ENCODE measurements at regions not wholly inside any gene's neighbourhood (a gene's known extent, or its start where the extent isn't known, plus 50 kb on each side); places are given as distances from the start of the nearest gene placed in this dataset.

DNA sequence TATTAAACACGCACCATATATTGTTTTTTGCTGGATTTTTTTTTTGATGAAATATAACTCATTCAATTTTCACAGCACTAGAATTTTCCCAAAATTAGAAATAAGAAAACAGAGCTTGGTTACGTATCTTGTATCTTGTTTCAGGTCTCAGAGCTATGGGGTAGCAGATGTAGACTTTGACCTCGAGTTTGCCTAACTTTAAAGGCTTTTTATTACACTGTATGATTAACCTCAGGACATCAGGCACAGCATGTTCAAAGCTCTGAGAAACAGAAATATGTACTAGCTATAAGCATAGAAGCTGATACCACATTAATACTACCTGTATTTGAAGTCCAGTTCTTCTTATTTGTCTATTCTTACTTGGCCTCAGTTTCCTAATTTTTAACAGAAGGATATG lies 171.9 kb upstream of the KITLG start:
- TF ChIP-seq, protein P1, sequence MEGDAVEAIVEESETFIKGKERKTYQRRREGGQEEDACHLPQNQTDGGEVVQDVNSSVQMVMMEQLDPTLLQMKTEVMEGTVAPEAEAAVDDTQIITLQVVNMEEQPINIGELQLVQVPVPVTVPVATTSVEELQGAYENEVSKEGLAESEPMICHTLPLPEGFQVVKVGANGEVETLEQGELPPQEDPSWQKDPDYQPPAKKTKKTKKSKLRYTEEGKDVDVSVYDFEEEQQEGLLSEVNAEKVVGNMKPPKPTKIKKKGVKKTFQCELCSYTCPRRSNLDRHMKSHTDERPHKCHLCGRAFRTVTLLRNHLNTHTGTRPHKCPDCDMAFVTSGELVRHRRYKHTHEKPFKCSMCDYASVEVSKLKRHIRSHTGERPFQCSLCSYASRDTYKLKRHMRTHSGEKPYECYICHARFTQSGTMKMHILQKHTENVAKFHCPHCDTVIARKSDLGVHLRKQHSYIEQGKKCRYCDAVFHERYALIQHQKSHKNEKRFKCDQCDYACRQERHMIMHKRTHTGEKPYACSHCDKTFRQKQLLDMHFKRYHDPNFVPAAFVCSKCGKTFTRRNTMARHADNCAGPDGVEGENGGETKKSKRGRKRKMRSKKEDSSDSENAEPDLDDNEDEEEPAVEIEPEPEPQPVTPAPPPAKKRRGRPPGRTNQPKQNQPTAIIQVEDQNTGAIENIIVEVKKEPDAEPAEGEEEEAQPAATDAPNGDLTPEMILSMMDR (conservative IDR thresholded peaks at IDR 0.05; ENCODE audit: low read length) = no peak
- TF ChIP-seq EZH2phosphoT487 (IDR thresholded peaks at IDR 0.05; ENCODE audit: borderline replicate concordance, low read depth, low read length) = no peak
